PC-3 (cell line): ENCODE measurements at regions not wholly inside any gene's neighbourhood (a gene's known extent, or its start where the extent isn't known, plus 50 kb on each side); places are given as distances from the start of the nearest gene placed in this dataset.

Experiments used
- EZH2 ChIP-seq: fragments of 300-600 bp; sonication (generic); IDR thresholded peaks from one replicate; pipeline ENCODE4 v1.6.1; 2017; ENCODE audit warnings: antibody characterized with exemption, mild to moderate bottlenecking, low read length; ENCODE audit not compliant: unreplicated experiment
- TF ChIP-seq, protein P1 (sequence below): fragments of 300-600 bp; sonication (generic); conservative IDR thresholded peaks from 2 replicates; pipeline ENCODE4 v1.5.1; 2017; ENCODE audit warnings: antibody characterized with exemption, low read depth, mild to moderate bottlenecking, low read length

- TF ChIP-seq, protein P1, sequence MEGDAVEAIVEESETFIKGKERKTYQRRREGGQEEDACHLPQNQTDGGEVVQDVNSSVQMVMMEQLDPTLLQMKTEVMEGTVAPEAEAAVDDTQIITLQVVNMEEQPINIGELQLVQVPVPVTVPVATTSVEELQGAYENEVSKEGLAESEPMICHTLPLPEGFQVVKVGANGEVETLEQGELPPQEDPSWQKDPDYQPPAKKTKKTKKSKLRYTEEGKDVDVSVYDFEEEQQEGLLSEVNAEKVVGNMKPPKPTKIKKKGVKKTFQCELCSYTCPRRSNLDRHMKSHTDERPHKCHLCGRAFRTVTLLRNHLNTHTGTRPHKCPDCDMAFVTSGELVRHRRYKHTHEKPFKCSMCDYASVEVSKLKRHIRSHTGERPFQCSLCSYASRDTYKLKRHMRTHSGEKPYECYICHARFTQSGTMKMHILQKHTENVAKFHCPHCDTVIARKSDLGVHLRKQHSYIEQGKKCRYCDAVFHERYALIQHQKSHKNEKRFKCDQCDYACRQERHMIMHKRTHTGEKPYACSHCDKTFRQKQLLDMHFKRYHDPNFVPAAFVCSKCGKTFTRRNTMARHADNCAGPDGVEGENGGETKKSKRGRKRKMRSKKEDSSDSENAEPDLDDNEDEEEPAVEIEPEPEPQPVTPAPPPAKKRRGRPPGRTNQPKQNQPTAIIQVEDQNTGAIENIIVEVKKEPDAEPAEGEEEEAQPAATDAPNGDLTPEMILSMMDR = no peak
- no peak for TF ChIP-seq EZH2
These were observed 388.8 kb downstream of the CBLN2 start for GRCh38 chr18:72155327-72155726.
